ENCODE measurements at regions not wholly inside any gene's neighbourhood (a gene's known extent, or its start where the extent isn't known, plus 50 kb on each side); places are given as distances from the start of the nearest gene placed in this dataset.

- DNase-seq = no peak
- no peaks in the 10 kb centered on the region for H3K9me3 ChIP-seq
- intact Hi-C loops (cut with DNase I) = no loop called here
- no peak overlapping the region for H3K27ac ChIP-seq
- WGBS, 2 donors = 62 to 65% methylated on average over 2 of the region's 2 CpGs
- H3K27me3 ChIP-seq = no peaks in the 10 kb centered on the region
- no peak for TF ChIP-seq POLR2A (IDR thresholded peaks at IDR 0.05)
- TF ChIP-seq CTCF (IDR thresholded peaks at IDR 0.05) = no peak
- H3K36me3 ChIP-seq = no peaks in the 10 kb centered on the region
- no peaks in the 10 kb centered on the region for H3K4me1 ChIP-seq
- no peak overlapping the region for H3K4me3 ChIP-seq
These were observed 849.1 kb upstream of the SLIT2 start for GRCh38 chr4:19402581-19403065.

GRCh38 chr4:19401301-19402080 lies 850.2 kb upstream of the SLIT2 start:
- Histone ChIP-seq H3K9me3 (no peaks in the 10 kb centered on the region), H3K36me3 (no peaks in the 10 kb centered on the region), H3K27me3 (no peaks in the 10 kb centered on the region), H3K4me1 (no peaks in the 10 kb centered on the region), H3K27ac (no peak overlapping the region), H3K4me3 (no peak overlapping the region)
- intact Hi-C loops (cut with DNase I) = no loop called here
- TF ChIP-seq POLR2A (IDR thresholded peaks at IDR 0.05) (no peak), CTCF (IDR thresholded peaks at IDR 0.05) (no peak)
- 76 to 82% methylated on average over 1 of the region's 1 CpG for WGBS, 2 donors
- DNase-seq = no peak

GRCh38 chr4:19400820-19401219 lies 850.9 kb upstream of the SLIT2 start:
- H3K36me3 ChIP-seq = no peaks in the 10 kb centered on the region
- TF ChIP-seq POLR2A (IDR thresholded peaks at IDR 0.05) = no peak
- TF ChIP-seq CTCF (IDR thresholded peaks at IDR 0.05) = no peak
- H3K4me1 ChIP-seq = no peaks in the 10 kb centered on the region
- DNase-seq = no peak
- H3K9me3 ChIP-seq = no peaks in the 10 kb centered on the region
- intact Hi-C loops (cut with DNase I) = no loop called here
- no peak overlapping the region for H3K27ac ChIP-seq
- no peaks in the 10 kb centered on the region for H3K27me3 ChIP-seq
- WGBS, 2 donors = 77 to 100% methylated on average over 1 of the region's 1 CpG
- no peak overlapping the region for H3K4me3 ChIP-seq

- intact Hi-C loops (cut with DNase I) = no loop called here
- Histone ChIP-seq H3K36me3 (no peaks in the 10 kb centered on the region), H3K27me3 (no peaks in the 10 kb centered on the region), H3K27ac (no peak overlapping the region), H3K4me1 (no peaks in the 10 kb centered on the region), H3K9me3 (no peaks in the 10 kb centered on the region), H3K4me3 (no peak overlapping the region)
- TF ChIP-seq POLR2A (IDR thresholded peaks at IDR 0.05) (no peak), CTCF (IDR thresholded peaks at IDR 0.05) (no peak)
- no peak for DNase-seq
These were observed 852.7 kb upstream of the SLIT2 start for GRCh38 chr4:19399001-19399400.

GRCh38 chr4:19386786-19387185 lies 864.9 kb upstream of the SLIT2 start:
- no peaks in the 10 kb centered on the region for H3K4me1 ChIP-seq
- 70 to 90% methylated on average over 2 of the region's 2 CpGs for WGBS, 2 donors
- H3K27me3 ChIP-seq = no peaks in the 10 kb centered on the region
- H3K4me3 ChIP-seq = no peak overlapping the region
- H3K27ac ChIP-seq = no peak overlapping the region
- H3K9me3 ChIP-seq = no peaks in the 10 kb centered on the region
- TF ChIP-seq CTCF (IDR thresholded peaks at IDR 0.05) = no peak
- no peak for TF ChIP-seq POLR2A (IDR thresholded peaks at IDR 0.05)
- intact Hi-C loops (cut with DNase I) = no loop called here
- DNase-seq = no peak
- no peaks in the 10 kb centered on the region for H3K36me3 ChIP-seq

Data from esophagus squamous epithelium (tissue), 5 donors.